ENCODE measurements at regions not wholly inside any gene's neighbourhood (a gene's known extent, or its start where the extent isn't known, plus 50 kb on each side); places are given as distances from the start of the nearest gene placed in this dataset.

DNA sequence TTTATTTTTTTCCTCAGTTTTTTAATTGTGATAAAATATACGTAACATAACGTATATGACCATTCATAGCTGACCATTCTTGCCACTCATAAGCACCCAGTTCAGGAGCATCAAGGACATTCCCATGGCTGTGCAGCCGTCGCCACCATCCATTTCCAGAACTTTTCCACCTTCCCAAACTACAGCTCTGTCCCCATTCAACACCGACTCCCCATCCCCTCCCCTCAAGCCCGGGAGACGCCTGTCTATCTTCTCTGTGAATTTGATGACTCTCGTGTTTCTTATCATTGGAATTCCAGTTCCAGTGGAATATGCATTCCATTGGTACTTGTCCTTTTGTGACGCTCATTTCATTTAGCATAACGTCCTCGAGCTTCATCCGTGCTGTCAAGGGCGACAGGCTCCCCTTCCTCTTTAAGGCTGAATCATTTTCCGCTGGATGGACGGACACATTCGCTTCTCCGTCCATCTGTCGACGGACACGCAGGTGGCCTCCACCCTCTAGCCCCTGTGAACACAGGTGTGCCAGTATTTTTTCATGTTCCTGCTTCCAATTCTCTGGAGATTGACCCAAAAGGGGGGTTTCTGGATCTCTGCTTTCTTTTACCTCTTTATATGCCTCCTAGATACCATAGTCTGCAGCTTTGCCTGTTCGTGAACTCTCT, 88.1 kb downstream of the YTHDF1 start:
- DNase-seq, result no peak

DNA sequence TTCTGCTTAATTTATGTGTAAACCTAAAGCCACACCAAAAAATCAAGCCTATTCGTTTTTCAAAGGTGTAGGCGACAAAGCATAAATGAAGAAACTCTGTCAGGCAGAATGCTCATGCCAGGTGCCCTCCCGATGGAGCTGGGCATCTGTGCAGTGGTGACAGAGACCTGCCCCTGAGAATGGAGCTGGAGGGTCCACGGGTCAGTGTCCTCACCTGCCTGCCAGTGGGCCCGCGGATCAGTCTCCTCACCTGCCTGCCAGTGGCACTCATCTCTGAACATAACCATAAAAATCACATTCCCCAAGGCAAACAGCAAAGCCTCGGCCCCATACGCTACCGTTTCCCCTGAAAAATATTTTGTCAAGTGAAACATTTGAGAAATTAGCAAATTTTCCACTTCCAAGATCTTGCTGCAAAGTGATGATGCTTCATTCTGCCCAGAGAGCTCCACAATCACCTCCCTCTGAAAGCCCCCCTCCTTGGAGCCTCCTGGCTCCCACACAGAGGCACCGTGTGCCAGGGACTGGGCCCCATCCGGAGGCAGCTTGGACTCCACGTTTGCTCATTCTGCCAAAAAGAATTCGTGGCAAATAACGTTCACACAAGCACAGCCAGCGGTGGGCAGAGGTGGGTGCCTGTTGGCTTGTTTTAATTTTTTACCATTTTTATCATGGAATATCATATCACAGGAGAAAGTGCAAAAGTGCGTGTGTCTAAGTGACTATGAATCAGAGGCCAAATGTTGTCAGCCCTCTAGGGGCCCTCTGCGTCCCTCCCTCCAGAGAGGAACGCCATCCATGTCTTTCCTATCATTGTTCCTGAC, 88.8 kb downstream of the YTHDF1 start:
- DNase-seq, result no peak

DNA sequence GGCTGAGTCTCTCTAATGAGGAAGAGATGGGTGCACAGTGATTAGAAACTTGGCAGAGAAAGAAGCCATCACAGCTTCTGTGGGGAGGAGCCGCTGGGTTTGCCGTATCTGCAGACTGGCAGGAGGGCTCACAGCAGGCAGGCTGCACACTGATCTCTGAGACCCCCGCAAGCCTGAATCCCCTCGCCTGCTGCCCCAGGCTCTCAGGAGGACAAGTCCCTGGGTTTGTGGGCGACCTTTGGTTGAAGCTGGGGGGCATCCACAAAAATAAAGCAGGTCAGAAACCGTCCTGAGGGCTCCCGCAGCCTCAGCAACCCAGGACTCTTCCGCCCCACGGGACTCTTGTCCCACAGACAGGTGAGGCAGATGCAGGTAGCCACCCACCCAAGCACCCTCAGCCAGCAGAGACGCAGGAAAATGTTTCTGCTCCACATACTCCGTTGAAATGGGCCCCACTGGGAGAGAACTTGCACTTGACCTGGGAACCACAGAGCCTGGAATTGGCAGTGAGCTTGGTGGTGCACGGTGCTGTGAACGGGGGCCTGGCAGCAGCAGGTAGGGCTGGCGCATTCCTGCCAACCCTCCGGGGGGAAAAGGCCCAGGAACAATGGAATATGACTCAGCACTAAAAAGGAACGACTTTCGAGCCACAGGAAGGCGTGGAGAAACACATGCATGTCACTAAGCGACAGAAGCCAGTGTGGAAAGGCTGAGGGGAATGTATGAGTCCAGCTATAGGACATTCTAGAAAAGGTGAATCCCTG, 89.9 kb downstream of the YTHDF1 start:
- DNase-seq, result no peak

DNA sequence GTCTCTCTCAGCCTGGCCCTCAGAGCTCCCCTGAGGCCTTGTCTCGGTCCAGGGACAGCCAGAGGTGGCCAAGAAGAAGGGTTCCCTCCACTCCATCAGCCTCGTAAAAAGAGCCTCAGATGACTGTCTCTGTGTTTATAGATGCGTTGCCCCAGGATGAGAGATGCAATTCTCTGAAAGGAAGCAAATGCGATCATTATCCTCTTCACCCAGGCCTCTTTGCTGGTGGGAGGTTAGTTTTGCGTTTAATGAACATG, 90.4 kb downstream of the YTHDF1 start:
- DNase-seq, result no peak

DNA sequence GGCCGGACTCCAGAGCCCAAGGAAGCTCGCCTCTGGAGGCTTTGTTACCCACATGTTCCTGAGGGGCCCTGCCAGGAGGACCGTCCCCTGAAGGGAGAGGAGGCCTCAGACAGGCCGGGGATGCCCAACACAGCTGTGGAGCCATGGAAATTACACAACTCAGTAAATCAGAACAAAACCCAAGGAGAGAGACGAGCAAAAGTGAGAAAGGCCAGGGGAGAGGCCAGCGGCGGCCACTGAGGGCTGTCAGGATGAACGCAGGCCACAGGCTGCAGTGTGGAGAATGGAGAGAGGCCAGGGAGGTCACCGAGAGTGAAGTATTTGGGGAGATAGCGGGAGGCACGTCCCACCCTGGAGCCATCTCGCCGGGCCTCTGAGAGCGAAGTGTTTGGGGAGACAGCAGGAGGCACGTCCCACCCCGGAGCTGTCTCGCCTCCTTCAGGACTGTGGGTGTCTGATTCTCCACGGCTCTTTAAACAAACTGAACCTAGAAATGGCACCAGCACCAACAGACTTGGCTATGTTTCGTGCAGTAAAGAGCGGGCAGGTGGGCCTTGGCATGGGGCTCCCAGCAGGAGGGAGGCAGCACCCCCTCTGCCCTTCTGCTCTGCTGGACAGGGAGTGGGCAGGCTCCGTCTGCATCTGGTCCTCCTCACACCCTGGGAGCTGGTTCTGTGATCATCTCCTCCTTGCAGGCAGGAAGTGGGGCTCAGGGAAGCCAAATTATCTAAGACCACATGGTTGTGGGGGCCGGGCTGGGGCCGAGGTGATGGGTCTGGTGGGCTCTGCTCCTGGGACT, 91.0 kb downstream of the YTHDF1 start:
- DNase-seq, result no peak

DNA sequence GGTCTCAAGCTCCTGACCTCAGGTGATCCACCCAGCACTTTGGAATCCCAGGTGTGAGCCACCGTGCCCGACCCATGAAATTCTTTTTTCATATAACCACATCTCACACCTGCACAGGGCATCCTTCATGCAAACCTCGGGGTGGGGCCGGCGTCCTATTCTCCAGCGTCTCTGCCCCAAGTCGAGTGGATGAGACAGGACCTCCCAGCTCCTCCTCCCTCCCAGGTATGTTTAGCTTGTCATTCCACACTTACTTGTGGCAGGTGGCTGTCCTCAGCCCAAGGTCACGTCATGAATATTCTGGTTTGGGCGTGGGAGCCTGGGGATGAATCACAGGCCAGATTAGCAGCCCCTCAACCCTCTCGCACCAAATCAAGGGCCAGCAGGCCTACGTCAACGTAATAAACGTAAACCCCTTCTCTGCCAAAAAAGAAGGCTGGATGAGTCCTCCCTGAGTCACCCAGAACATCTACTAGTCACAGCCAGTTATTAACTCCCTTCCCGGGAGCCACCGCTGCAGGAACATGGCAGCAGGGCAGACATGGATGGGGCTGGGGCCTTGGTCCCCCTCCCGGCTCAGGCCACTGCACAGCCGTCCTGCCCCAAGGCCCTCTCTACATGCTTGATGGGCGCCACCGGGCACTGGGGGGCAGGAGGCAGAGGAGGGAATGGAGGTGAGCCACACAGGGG, 91.7 kb downstream of the YTHDF1 start:
- DNase-seq, result no peak

DNA sequence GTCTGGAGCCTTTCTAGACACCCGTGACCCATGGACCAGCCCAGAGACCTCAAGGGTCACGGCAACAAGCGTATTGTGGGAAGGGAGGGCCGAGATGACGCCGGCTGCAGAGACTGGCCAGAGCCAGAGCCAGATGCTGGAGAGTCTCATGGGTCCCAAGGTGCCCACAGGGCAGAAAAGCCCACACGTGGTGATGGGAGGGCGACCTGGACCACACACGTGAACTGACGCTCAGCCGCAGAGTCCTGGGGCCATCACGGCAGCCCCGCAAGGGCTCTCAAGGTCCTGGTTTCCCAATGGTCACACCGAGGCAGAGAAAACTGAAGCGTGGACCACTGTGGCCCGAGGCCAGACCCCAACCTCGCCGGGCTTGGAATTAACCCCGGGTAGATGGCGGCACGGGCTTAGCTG, 92.6 kb downstream of the YTHDF1 start:
- no peak for DNase-seq

DNA sequence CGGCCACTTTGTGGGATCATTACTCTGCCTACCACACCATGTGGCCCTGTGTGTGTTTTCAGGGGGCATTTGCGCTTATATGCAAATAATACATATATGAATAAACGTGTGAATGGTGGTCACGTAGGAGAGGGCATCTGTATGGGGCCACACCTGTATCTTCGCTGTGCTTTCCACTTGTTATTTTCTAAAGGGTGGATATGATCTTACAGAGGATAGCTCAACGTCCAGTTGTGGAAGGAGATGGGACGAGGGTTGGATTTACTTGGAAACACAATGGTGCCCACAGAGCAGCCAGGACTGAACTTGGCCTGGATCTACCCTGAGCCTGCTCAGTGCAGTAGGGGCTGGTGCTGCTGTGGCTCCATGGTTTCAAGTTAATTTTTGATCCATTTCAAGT, 93.3 kb downstream of the YTHDF1 start:
- DNase-seq, result no peak

DNA sequence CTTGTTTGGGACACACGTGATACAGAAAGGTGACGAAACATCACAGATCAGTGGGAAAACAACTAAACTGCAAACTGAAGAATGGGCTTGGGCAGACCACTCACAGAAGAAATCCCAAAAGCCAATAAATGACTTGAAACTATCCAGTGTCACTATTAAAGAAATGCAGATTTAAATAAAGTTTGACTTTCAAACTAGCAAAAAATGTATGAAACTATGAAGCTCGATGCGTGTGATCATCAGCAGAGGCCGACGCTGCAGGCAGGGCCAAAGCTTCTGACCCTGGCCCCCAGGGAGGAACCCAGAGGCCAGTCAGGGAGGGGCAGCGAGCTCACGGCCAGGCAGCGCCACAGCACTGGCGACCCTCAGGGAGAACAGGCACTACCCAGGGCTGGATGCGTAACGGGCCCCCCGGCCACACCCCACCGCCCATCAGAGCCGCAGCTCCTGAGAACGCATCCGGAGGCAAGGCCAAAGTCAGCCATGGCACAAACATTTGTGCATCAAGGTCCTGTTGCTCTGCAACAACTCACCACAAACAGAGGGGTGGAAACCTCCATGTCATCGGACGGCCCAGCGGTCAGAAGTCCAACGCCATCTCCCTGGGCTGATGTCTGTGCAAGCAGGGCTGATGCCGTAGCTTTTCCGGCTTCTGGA, 94.1 kb downstream of the YTHDF1 start:
- DNase-seq, result no peak

DNA sequence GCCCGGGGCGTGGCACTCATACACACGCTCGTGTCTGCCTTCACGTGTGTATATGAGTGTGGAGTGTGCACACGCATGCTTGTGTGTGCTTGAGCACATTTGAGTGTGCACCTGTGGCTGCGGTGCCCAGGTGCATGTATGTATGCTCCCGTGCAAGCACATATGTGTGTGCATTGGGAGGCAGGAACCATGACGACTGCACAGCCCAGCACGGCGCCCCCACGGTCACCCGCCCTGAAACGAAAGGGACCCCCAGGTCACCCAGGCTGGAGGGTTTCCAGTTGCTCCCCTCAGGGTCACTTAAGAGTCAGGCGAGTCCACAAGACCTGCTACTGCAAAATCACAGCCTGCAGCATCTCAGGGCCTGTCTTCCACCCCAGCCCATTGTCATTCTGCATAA, 94.7 kb downstream of the YTHDF1 start:
- no peak for DNase-seq

DNA sequence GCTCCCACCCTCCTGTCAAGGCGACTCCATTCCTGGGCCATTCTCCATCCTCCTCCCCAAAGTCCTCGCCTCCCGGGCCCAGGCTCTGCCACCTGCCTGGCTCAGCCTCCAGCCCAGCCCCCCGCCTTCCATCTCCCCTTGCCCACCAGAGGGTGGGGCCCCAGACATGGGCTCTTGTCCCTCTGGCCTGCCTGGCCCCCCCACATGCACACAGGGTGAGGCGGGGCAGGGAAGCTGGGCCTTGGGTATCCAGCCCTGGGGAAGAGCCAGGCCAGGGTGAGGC, 95.2 kb downstream of the YTHDF1 start:
- no peak for DNase-seq

DNA sequence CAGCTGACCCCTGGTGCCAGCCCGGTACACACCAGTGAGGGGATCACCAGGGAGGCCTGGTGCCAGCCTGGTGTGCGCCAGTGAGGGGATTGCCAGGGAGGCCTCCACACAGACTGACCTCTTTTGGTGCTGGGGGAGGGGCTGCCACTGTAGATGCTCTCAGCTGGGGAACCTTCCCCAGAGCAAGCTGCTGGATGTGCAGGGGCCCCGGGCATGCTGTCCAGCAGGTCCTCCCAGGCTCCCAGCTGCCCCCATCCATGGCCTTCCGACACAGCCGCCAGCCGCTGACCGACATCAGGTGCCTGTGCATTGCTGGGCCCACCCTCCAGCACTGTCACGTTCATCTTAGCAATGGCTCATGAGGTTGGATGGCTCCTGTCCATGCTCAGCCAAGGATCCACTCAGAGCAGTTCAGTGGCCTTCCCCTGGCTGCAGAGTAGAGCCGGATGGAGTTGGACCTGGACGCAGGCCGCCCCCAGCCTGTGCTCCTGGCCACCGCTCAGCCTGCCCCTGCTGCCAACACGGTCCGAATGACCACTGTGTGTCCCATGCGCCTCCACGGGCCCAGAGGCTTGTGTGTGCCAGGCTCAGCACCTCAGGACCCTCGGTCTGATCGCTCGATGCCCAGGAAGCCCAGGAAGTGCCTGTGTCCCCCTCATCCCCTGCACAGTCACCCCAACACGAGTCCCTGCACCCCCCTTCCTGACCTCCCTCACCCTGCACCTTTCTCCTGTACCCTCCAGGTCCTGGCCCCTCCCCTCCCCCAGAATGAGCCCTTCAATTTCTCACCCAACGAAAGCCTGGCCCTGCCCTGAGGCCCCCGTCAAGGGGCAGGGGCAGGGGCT, 95.7 kb downstream of the YTHDF1 start:
- DNase-seq, result no peak

DNA sequence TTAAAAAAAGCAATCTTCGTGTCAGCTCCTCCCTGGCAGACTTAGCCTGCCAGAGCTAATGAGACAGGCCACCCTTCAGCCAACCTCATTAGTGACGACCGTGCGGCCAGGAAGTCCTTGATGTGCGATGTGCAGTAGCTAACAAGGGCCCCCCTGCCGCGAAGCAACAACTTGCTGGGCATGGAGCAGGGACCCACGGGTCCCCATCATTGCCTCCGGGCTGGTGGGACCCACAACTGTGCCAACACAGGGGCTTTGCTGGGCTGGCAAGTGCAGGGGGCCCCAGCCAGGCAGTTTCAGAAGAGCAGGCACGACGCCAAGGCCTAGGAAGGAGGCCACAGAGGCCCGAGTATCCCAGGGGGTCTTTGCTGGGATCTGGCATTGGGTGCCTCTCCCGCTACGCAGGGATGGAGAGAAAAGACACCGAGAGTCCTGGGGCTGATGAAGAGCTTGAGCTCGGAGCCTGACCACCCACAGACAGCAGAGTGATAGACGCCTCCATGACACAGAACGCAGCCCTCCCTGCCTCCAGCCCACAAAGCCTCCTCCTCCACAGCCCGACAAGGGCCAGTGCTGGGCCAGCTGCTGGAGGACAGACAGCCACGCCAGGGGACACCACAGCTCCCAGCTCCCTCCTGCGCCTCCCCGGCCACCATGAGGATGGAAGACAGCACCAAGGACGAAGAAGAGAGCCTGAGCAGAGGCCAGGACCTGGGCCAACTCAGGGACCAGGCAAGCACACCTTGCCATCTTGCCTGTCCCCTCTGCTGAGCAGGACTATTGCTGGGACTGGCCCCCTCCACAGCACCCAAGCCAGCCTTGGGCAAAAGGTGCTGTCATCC, 96.6 kb downstream of the YTHDF1 start:
- no peak for DNase-seq

DNA sequence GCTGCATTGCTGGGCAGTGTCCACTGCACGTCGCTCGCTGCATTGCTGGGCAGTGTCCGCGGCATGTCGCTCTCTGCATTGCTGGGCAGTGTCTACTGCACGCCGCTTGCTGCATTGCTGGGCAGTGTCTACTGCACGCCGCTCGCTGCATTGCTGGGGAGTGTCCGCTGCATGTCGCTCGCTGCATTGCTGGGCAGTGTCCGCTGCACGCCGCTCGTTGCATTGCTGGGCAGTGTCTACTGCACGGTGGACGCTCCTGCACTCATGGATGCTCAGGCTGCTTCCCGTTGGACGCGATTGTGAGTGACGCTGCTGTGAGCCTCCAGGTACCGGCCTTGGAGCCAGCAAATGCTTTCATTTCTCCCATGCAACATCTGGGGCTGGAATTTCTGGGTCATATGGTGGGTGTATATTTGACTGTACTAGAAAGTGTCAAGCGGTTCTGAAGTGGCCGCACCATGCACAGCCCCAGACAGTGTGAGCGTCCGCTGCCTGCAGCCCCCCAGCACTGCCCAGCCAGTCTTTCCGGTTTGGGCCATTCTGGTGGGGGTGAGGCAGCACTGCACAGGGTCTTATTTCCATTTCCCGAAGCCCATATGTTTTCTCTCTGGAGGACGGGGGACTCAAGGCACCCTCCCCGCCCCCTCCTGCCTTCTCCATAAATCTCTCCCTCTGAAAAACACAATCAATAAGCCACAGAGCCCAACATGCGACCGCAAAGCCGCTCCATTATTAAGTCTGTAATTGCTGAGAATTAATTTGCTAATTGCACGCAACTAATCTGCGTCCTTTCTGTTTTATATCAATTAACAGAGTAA, 97.4 kb downstream of the YTHDF1 start:
- DNase-seq, result no peak

DNA sequence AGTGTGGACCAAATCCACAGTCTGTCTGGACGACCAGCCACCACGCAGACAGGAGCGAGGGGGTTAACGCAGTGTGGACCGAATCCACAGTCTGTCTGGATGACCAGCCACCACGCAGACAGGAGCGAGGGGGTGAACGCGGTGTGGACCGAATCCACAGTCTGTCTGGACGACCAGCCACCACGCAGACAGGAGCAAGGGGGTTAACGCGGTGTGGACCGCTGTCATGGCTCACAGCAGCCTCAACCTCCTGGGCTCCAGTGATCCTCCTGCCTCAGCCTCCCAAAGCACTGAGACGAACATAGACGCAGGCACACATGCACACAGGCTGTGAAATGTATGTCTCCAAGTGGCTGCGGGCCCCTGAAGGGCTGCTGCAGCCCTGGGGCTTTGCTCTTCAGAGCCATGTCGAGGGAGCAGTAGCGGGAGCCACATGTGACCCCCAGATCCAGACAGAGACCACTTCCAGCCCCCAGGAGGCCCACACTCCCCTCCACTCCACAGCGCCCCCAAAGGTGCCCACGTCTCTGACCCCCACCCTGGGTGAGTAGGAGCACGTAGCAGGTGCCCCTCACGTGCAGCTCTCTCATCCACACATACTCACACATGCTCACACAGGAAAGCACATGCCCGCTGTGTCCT, 98.1 kb downstream of the YTHDF1 start:
- DNase-seq, result no peak

DNA sequence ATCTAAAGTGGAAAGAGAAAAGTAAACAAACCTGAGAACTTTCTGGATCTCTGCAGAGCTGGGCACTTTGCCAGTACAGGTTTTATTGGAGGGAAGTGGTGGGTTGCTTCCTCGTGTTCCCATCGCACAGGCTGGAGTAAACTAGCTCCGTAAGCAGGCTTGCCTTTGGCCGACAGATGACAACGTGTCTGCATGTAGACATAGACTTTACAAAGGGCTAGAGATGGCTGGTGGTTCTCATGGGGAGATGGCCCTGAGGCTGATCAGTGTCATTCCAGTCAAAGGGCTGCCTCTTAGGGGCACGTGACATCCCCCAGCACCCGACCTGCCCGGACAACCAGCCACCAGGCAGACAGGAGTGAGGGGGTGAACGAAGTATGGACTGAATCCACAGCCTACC, 98.8 kb downstream of the YTHDF1 start:
- no peak for DNase-seq

DNA sequence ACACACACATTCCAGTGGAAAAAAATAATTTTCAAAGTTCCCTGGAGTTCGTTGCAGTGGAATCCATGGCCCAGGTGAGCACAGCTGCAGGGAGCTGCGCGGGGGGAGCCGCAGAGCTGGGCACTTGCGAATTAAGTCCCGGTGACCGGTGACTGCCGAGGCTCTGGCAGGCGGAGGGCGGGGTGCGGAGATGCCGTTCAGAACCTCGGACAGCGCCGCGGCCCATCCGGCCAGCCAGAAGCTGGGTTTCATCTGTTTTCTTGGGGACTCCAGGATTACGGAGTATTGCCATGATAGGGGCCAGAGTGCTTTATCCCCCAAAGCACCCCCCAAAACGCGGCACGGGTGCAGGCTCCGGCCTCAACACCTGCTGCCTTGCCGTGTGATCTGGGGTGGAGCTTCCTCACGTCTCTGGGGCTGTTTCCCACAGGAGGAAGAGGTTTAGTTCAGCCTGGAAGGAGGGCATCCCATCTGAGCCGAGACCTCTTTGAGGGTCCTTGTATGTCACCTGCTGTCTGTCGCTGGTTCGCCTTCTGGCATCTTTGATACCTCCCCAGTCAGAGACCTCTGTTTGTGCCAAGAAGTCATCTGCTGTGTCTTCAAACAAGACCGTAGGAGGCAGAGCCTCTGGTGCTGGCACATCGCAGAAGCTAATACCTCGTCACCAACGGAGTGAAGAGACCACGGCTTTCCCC, 99.4 kb downstream of the YTHDF1 start:
- no peak for DNase-seq

DNA sequence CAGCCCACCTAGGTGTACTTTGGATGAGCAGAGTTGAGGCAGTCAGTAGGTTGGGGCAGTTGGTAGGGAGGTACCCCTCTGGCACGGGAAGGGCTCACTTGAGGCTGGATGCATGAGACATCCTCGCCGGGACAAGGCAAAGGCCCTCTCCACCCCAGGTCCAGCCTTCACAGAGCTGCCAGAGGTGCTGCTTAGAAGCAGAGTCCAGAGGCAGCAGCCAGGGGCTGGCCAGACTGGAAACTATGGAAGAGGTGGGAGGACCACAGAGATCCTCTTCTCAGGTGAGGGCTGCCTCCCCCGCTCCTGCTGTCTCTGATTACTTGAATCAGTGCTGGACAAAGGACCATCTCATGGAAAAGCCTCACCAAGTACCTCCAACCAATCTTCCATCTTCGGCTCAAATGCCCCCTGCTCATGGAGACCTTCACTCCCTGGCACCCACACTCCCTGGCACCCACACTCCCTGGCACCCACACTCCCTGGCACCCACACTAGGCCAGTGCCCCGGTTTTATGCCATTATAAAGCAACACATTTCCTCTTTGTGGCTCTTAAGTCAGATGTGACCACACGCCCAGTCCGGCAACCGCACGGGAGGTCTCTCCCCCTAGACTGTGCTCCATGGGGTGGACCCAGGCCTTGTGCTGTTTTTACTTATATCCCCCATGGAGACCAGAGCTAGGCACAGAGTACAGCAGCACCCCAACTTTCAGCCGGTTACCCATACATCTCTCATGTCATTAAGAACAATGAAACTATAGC, 100.1 kb downstream of the YTHDF1 start:
- DNase-seq, result no peak

Measured in DMS 273 treated with DMSO at 0.1 percent for 48 hours (cell line).